Adrenal gland (tissue), 9 donors: ENCODE measurements at regions not wholly inside any gene's neighbourhood (a gene's known extent, or its start where the extent isn't known, plus 50 kb on each side); places are given as distances from the start of the nearest gene placed in this dataset.

ENCODE experiments used
- DNase-seq, 7 donors: peaks; one replicate each; pipeline ENCODE4 v3.0.0-alpha.2; 2019 to 2020
- H3K27ac ChIP-seq, 5 donors: fragments of 200-600 bp; sonication (generic) in 4 of 5; 1 replicate in 3 of 5; 2 replicates in 2 of 5; pipeline versions ENCODE4 v1.5.1 to v1.8.0; 2016 to 2020; ENCODE audit warnings: mild to moderate bottlenecking in 1 of 5
- H3K27me3 ChIP-seq: fragments of 200-600 bp; 2 replicates; pipeline ENCODE4 v1.8.0; 2021
- H3K36me3 ChIP-seq, 2 donors: fragments of 200-600 bp; replicated peaks in 1 of 2; 1 replicate in 1 of 2; 2 replicates in 1 of 2; pipeline versions ENCODE4 v1.5.1 to v1.8.0; 2018 to 2022
- H3K4me1 ChIP-seq, 2 donors: fragments of 200-600 bp; replicated peaks in 1 of 2; 1 replicate in 1 of 2; 2 replicates in 1 of 2; pipeline versions ENCODE4 v1.5.1 to v1.8.0; 2018 to 2021
- H3K4me3 ChIP-seq, 4 donors: fragments of 200-600 bp; sonication (generic) in 3 of 4; one replicate each; pipeline ENCODE4 v1.5.1; 2016 to 2018
- H3K9me3 ChIP-seq, 3 donors: fragments of 200-600 bp; sonication (generic) in 1 of 3; replicated peaks in 1 of 3; 1 replicate in 2 of 3; 2 replicates in 1 of 3; pipeline versions ENCODE4 v1.5.1 to v1.8.0; 2016 to 2021
- CTCF ChIP-seq, 6 experiments: fragments of 450-650 bp in 4 of 6; fragments of 200-600 bp in 2 of 6; sonication (generic) in 1 of 6; IDR thresholded peaks; 1 replicate in 5 of 6; 2 replicates in 1 of 6; pipeline versions ENCODE4 v1.5.1 to v1.8.0; 2016 to 2021; ENCODE audit warnings: antibody characterized with exemption in 6 of 6, mild to moderate bottlenecking in 2 of 6, moderate library complexity in 1 of 6
- POLR2A ChIP-seq, 2 donors: fragments of 450-650 bp; IDR thresholded peaks; one replicate each; pipeline ENCODE4 v1.6.1; 2017; ENCODE audit warnings: antibody characterized with exemption in 2 of 2, mild to moderate bottlenecking in 2 of 2, moderate library complexity in 1 of 2
- WGBS, 4 donors: extraction: QIAGEN DNeasy Blood & Tissue Kit in 2 of 4; methylation state at CpG; one replicate each; pipeline versions ENCODE4 v1.1.5 to v1.1.7; 2013 to 2017; 5-methylcytosine and 5-hydroxymethylcytosine counted together
- intact Hi-C, 2 donors: fragments of 100-400 bp; cut with DNase I; formaldehyde crosslinking; loops; one replicate each; pipeline versions ENCODE4 v1.14.1 to v1.15.0; 2022 to 2023
- donor health status: healthy with polysubstance abuse.
- donor health status: Bipolar disorder and iron deficiency.
- donor health status: DM: yes; HTN: yes; CAD: no.
- donor health status: DM: no; HTN: no; CAD: no.
- donor health status: DM: no; HTN: no; CAD: no.

- DNase-seq, result no peak
- intact Hi-C loops, result no loop called here
- Histone ChIP-seq H3K4me3 (no peak overlapping the region), H3K4me1 (no peaks in the 10 kb centered on the region), H3K27me3 (no peaks in the 10 kb centered on the region), H3K9me3 (no peaks in the 10 kb centered on the region), H3K36me3 (no peaks in the 10 kb centered on the region), H3K27ac (no peak overlapping the region)
- WGBS, 4 donors, result 30 to 47% (median 36%) methylated on average over 3 of the region's 3 CpGs
- TF ChIP-seq CTCF (IDR thresholded peaks at IDR 0.05) (no peak), POLR2A (IDR thresholded peaks at IDR 0.05) (no peak)
Measured at GRCh38 chr5:51278539-51278938, 104.7 kb upstream of the ISL1 start.

GRCh38 chr5:51279983-51280706 is 103.1 kb upstream of the ISL1 start:
- WGBS, 4 donors, result 64 to 71% (median 68%) methylated on average over 7 of the region's 7 CpGs
- Histone ChIP-seq H3K27ac (no peak overlapping the region), H3K9me3 (no peaks in the 10 kb centered on the region), H3K27me3 (no peaks in the 10 kb centered on the region), H3K36me3 (no peaks in the 10 kb centered on the region), H3K4me1 (no peaks in the 10 kb centered on the region), H3K4me3 (no peak overlapping the region)
- TF ChIP-seq POLR2A (IDR thresholded peaks at IDR 0.05), result no peak
- no peak for TF ChIP-seq CTCF (IDR thresholded peaks at IDR 0.05)
- intact Hi-C loops, result no loop called here
- DNase-seq, result peak in 1 of 7 donors; percentile 2

GRCh38 chr5:51286046-51286445 is 97.2 kb upstream of the ISL1 start:
- Histone ChIP-seq H3K4me1 (no peaks in the 10 kb centered on the region), H3K27ac (no peak overlapping the region), H3K4me3 (no peak overlapping the region), H3K9me3 (no peaks in the 10 kb centered on the region), H3K27me3 (no peaks in the 10 kb centered on the region), H3K36me3 (no peaks in the 10 kb centered on the region)
- DNase-seq, result no peak
- WGBS, 4 donors, result 57 to 66% (median 64%) methylated on average over 4 of the region's 4 CpGs
- no peak for TF ChIP-seq POLR2A (IDR thresholded peaks at IDR 0.05)
- TF ChIP-seq CTCF (IDR thresholded peaks at IDR 0.05), result no peak
- intact Hi-C loops, result no loop called here

- Histone ChIP-seq H3K36me3 (no peaks in the 10 kb centered on the region), H3K27ac (no peak overlapping the region), H3K4me1 (no peaks in the 10 kb centered on the region), H3K27me3 (no peaks in the 10 kb centered on the region), H3K4me3 (no peak overlapping the region), H3K9me3 (no peaks in the 10 kb centered on the region)
- DNase-seq, result no peak
- 56 to 61% (median 59%) methylated on average over 2 of the region's 2 CpGs for WGBS, 4 donors
- intact Hi-C loops, result no loop called here
- TF ChIP-seq CTCF (IDR thresholded peaks at IDR 0.05) (no peak), POLR2A (IDR thresholded peaks at IDR 0.05) (no peak)
Measured at GRCh38 chr5:51302343-51302742, 80.9 kb upstream of the ISL1 start.
